H1 (cell line): ENCODE measurements at regions not wholly inside any gene's neighbourhood (a gene's known extent, or its start where the extent isn't known, plus 50 kb on each side); places are given as distances from the start of the nearest gene placed in this dataset.
"Not testable (repeated sequence)": the region's sequence is repeated elsewhere in the genome, so short reads cannot be mapped to it uniquely, and the experiment has no call there.

ENCODE experiments used
- CTCF ChIA-PET: fragments of 300-600 bp; sonication (Branson Sonifier 250); formaldehyde crosslinking; loops from one replicate; lab custom pipeline; 2021; ENCODE audit not compliant: partially characterized antibody; lab: Charles Lee
- POLR2A ChIA-PET: fragments of 300-600 bp; sonication (Branson Sonifier 250); formaldehyde crosslinking; loops from one replicate; lab custom pipeline; 2021; ENCODE audit warnings: inconsistent platforms; ENCODE audit not compliant: partially characterized antibody; lab: Charles Lee
- DNase-seq, 2 experiments: peaks; one replicate each; pipeline versions ENCODE4 v3.0.0 to v3.0.0-alpha.2; 2010 to 2022; ENCODE audit warnings: low spot score in 2 of 2, low read depth in 1 of 2, mixed read lengths in 1 of 2
- FAIRE-seq: peaks from 2 replicates; lab custom pipeline; 2011; peaks lifted over from hg19 to GRCh38; lab: Jason Lieb, UNC
- H2AFZ ChIP-seq: 2 replicates; pipeline ENCODE4 v1.8.1; 2012; ENCODE audit warnings: low read length, inconsistent platforms
- H2AK5ac ChIP-seq: 2 replicates; pipeline ENCODE4 v1.6.1; 2013; ENCODE audit warnings: low read depth, low read length
- H2BK120ac ChIP-seq: replicated peaks from 2 replicates; pipeline ENCODE3; 2013; ENCODE audit warnings: low read depth, low read length, inconsistent platforms
- H2BK12ac ChIP-seq: 2 replicates; pipeline ENCODE4 v1.6.1; 2013; ENCODE audit warnings: low read depth, low read length
- H2BK15ac ChIP-seq: 2 replicates; pipeline ENCODE4 v1.6.1; 2013; ENCODE audit warnings: low read length
- H2BK20ac ChIP-seq: 2 replicates; pipeline ENCODE4 v1.6.1; 2013; ENCODE audit warnings: low read length
- H2BK5ac ChIP-seq: 2 replicates; pipeline ENCODE4 v1.6.1; 2013; ENCODE audit warnings: low read depth, low read length
- H3K14ac ChIP-seq: 2 replicates; pipeline ENCODE4 v1.6.1; 2013; ENCODE audit warnings: inconsistent platforms; ENCODE audit not compliant: insufficient read length
- H3K18ac ChIP-seq: 2 replicates; pipeline ENCODE4 v1.6.1; 2013; ENCODE audit warnings: low read length; ENCODE audit errors: extremely low read depth
- H3K23ac ChIP-seq: 2 replicates; pipeline ENCODE4 v1.6.1; 2013; ENCODE audit warnings: inconsistent platforms; ENCODE audit not compliant: insufficient read length
- H3K23me2 ChIP-seq: 2 replicates; pipeline ENCODE4 v1.6.1; 2013; ENCODE audit warnings: low read depth, low read length
- H3K27ac ChIP-seq: 2 replicates; pipeline ENCODE4 v1.6.1; 2011; ENCODE audit warnings: low read depth, low read length, inconsistent platforms
- H3K27me3 ChIP-seq, 4 experiments: replicated peaks in 1 of 4; 1 replicate in 1 of 4; 2 replicates in 3 of 4; pipeline versions ENCODE4 v1.6.1 to v1.8.1; 2011 to 2013; ENCODE audit warnings: low read length in 3 of 4, mild to moderate bottlenecking in 3 of 4, inconsistent platforms in 2 of 4, mixed read lengths in 2 of 4, moderate library complexity in 1 of 4; ENCODE audit not compliant: control insufficient read depth in 3 of 4, insufficient read depth in 3 of 4; ENCODE audit errors: extremely low read depth in 1 of 4
- H3K36me3 ChIP-seq, 4 experiments: 2 replicates each; pipeline versions ENCODE4 v1.6.1 to v1.8.1; 2011 to 2013; ENCODE audit warnings: mild to moderate bottlenecking in 4 of 4, low read length in 3 of 4, moderate library complexity in 2 of 4, control low read depth in 1 of 4, inconsistent platforms in 1 of 4; ENCODE audit not compliant: insufficient read depth in 4 of 4, control insufficient read depth in 2 of 4
- H3K4ac ChIP-seq: replicated peaks from 2 replicates; pipeline ENCODE3; 2013; ENCODE audit warnings: low read length, low read depth, mixed read lengths, inconsistent platforms; ENCODE audit not compliant: insufficient read length
- H3K4me1 ChIP-seq, 4 experiments: replicated peaks in 1 of 4; 1 replicate in 1 of 4; 2 replicates in 3 of 4; pipeline versions ENCODE4 v1.6.1 to v1.8.1; 2011 to 2013; ENCODE audit warnings: low read length in 3 of 4, inconsistent platforms in 2 of 4, mixed read lengths in 1 of 4; ENCODE audit not compliant: insufficient read depth in 4 of 4, control insufficient read depth in 3 of 4
- H3K4me2 ChIP-seq, 2 experiments: 2 replicates each; pipeline versions ENCODE4 v1.6.1 to v1.8.1; 2011 to 2013; ENCODE audit warnings: low read depth in 2 of 2, low read length in 2 of 2, control low read depth in 1 of 2, inconsistent platforms in 1 of 2, mild to moderate bottlenecking in 1 of 2; ENCODE audit not compliant: insufficient read depth in 1 of 2
- H3K4me3 ChIP-seq, 4 experiments: fragments of 200-600, 300-600 bp in 1 of 4; sonication (generic), shearing (Covaris generic), sonication (Bioruptor Twin) in 1 of 4; 2 replicates each; pipeline versions ENCODE4 v1.5.1 to v1.8.1; 2011 to 2016; ENCODE audit warnings: low read length in 4 of 4, low read depth in 3 of 4, control low read depth in 2 of 4, inconsistent platforms in 2 of 4, mild to moderate bottlenecking in 2 of 4, mixed read lengths in 1 of 4, moderate library complexity in 1 of 4; ENCODE audit not compliant: insufficient read depth in 2 of 4; ENCODE audit errors: extremely low read depth in 1 of 4
- H3K56ac ChIP-seq: replicated peaks from 2 replicates; pipeline ENCODE3; 2013; ENCODE audit warnings: low read depth, mild to moderate bottlenecking, mixed read lengths, low read length, inconsistent platforms; ENCODE audit not compliant: insufficient read length
- H3K79me1 ChIP-seq: 2 replicates; pipeline ENCODE4 v1.6.1; 2013; ENCODE audit warnings: low read depth, low read length, control low read depth
- H3K79me2 ChIP-seq, 2 experiments: 2 replicates each; pipeline versions ENCODE4 v1.6.1 to v1.8.1; 2012 to 2013; ENCODE audit warnings: low read length in 2 of 2, mild to moderate bottlenecking in 2 of 2, inconsistent platforms in 1 of 2; ENCODE audit not compliant: insufficient read depth in 2 of 2, control insufficient read depth in 1 of 2
- H3K9ac ChIP-seq, 4 experiments: replicated peaks in 1 of 4; 1 replicate in 1 of 4; 2 replicates in 3 of 4; pipeline versions ENCODE4 v1.6.1 to v1.8.1; 2011 to 2013; ENCODE audit warnings: low read depth in 3 of 4, low read length in 3 of 4, control low read depth in 2 of 4, mild to moderate bottlenecking in 2 of 4, moderate library complexity in 2 of 4, inconsistent platforms in 1 of 4; ENCODE audit errors: extremely low read depth in 1 of 4
- H3K9me3 ChIP-seq, 2 experiments: 2 replicates each; pipeline versions ENCODE4 v1.6.1 to v1.8.1; 2012 to 2013; ENCODE audit warnings: mild to moderate bottlenecking in 2 of 2, moderate library complexity in 2 of 2, control low read depth in 1 of 2, inconsistent platforms in 1 of 2, low read depth in 1 of 2, low read length in 1 of 2, mixed read lengths in 1 of 2; ENCODE audit not compliant: insufficient read depth in 2 of 2
- H4K20me1 ChIP-seq, 2 experiments: replicated peaks in 1 of 2; 2 replicates each; pipeline versions ENCODE3 to v1.8.1; 2011 to 2013; ENCODE audit warnings: inconsistent platforms in 2 of 2, low read length in 2 of 2, mild to moderate bottlenecking in 1 of 2; ENCODE audit not compliant: insufficient read depth in 2 of 2, control insufficient read depth in 1 of 2
- H4K5ac ChIP-seq: 2 replicates; pipeline ENCODE4 v1.6.1; 2013; ENCODE audit warnings: low read length, low read depth, mixed read lengths, inconsistent platforms; ENCODE audit not compliant: insufficient read length
- H4K8ac ChIP-seq: 2 replicates; pipeline ENCODE4 v1.8.0; 2013; ENCODE audit warnings: mild to moderate bottlenecking, moderate library complexity, low read length, inconsistent platforms; ENCODE audit not compliant: insufficient read depth; ENCODE audit errors: extremely low read depth
- H4K91ac ChIP-seq: replicated peaks from 2 replicates; pipeline ENCODE3; 2013; ENCODE audit warnings: low read length, mixed read lengths, inconsistent platforms; ENCODE audit not compliant: insufficient read length
- WGBS, 2 experiments: shearing (Covaris generic) in 1 of 2; methylation state at CpG; one replicate each; pipeline versions ENCODE4 v1.1.6 to v1.1.7; 2013 to 2015; ENCODE audit warnings: low lambda C conversion rate in 2 of 2, mixed read lengths in 2 of 2, inconsistent platforms in 1 of 2, low coverage in 1 of 2, missing lambda C conversion rate in 1 of 2; ENCODE audit not compliant: insufficient replicate concordance in 2 of 2, insufficient coverage in 1 of 2, insufficient read length in 1 of 2; ENCODE audit errors: extremely low coverage in 1 of 2, missing lambda C conversion rate in 1 of 2; 5-methylcytosine and 5-hydroxymethylcytosine counted together

- H2BK120ac ChIP-seq, H4K91ac ChIP-seq, CTCF ChIA-PET, H3K79me1 ChIP-seq, H3K36me3 ChIP-seq, H3K9ac ChIP-seq, H4K20me1 ChIP-seq, H4K8ac ChIP-seq, H3K79me2 ChIP-seq, H3K4me1 ChIP-seq, FAIRE-seq, H2BK12ac ChIP-seq, H3K27me3 ChIP-seq, H4K5ac ChIP-seq, POLR2A ChIA-PET, H3K9me3 ChIP-seq, H2BK20ac ChIP-seq, DNase-seq, H3K4me3 ChIP-seq, H3K14ac ChIP-seq, H3K23ac ChIP-seq, H3K4ac ChIP-seq, H3K23me2 ChIP-seq, H3K56ac ChIP-seq, H3K27ac ChIP-seq, H2AK5ac ChIP-seq, H3K4me2 ChIP-seq, H2BK5ac ChIP-seq, H2BK15ac ChIP-seq, H2AFZ ChIP-seq, H3K18ac ChIP-seq: not testable (repeated sequence)
- 91% methylated on average over 20 of the region's 20 CpGs; no CpG with 5 or more reads in 1 of the 2 experiments for WGBS, 2 experiments
These were observed 62.6 kb upstream of the GOLGA8O start for GRCh38 chr15:32518013-32518412.

GRCh38 chr15:32516954-32517353, 61.5 kb upstream of the GOLGA8O start:
- POLR2A ChIA-PET, H4K8ac ChIP-seq, H3K23me2 ChIP-seq, H2BK15ac ChIP-seq, H2BK5ac ChIP-seq, H3K9ac ChIP-seq, H3K27ac ChIP-seq, H2AK5ac ChIP-seq, H3K4me3 ChIP-seq, H3K79me2 ChIP-seq, H3K27me3 ChIP-seq, H3K18ac ChIP-seq, H2AFZ ChIP-seq, H4K91ac ChIP-seq, H3K4ac ChIP-seq, H3K79me1 ChIP-seq, H2BK12ac ChIP-seq, H4K20me1 ChIP-seq, CTCF ChIA-PET, H2BK120ac ChIP-seq, H3K4me1 ChIP-seq, H3K4me2 ChIP-seq, H3K36me3 ChIP-seq, H4K5ac ChIP-seq, H3K9me3 ChIP-seq, H3K14ac ChIP-seq, H3K56ac ChIP-seq, H3K23ac ChIP-seq, FAIRE-seq, DNase-seq, H2BK20ac ChIP-seq: not testable (repeated sequence)
- 100% methylated on average over 1 of the region's 1 CpG; no CpG with 5 or more reads in 1 of the 2 experiments for WGBS, 2 experiments
